ENCODE measurements at regions not wholly inside any gene's neighbourhood (a gene's known extent, or its start where the extent isn't known, plus 50 kb on each side); places are given as distances from the start of the nearest gene placed in this dataset.
"Not testable (repeated sequence)": the region's sequence is repeated elsewhere in the genome, so short reads cannot be mapped to it uniquely, and the experiment has no call there.

DNA sequence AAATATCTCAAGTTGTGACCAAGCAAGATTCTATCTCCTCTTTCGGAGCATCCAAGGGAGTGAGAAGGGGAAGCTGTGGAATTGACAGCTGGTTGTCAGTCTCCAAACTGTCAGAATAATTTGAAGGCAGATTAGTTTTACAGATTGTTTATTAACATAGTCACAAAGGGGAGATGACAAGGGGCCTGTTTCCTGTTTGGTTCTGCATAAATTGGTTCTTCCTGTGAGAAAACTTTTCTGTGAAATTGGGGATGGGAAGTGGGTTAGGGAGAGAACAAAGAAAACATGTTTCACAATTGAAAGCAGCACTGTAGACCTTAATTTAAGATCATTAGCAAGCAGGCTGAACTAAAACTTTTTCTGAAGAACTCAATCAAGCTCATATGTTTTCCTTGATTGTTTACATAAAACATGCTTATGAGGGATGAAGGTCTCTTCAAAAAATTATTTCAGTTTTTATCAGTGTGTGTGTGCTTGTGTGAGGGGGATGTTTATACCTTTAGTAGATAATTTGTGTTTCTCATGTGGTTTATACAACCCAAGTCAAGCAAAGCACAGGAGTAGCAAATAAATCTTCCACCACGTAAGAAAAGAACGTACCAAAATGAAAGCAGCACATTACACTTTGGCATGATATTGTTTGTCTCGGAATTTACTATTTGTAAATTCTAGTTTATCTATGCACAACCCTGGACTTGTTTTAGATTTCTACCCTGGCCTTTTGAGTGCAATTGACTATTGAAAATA is 604.9 kb upstream of the CDH2 start:
- no peak for DNase-seq (ENCODE audit: low read depth)

DNA sequence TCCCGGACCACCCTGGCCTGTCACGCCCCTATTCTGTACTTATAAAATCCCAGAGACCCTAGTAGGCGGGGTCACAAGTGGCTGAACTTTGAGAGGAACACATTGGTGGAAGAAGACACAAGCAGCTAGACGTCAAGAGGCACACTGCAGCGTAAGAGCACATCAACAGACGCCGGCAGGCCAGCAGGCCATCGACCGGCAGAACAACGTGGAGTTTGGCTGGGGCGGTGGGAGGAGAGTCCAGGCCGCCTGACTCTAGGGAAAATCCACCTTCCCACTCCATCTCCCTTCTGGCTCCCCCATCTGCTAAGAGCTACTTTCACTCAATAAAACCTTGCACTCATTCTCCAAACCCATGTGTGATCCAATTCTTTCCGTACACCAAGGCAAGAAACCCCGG is 601.8 kb upstream of the CDH2 start:
- DNase-seq (ENCODE audit: low read depth): no peak

DNA sequence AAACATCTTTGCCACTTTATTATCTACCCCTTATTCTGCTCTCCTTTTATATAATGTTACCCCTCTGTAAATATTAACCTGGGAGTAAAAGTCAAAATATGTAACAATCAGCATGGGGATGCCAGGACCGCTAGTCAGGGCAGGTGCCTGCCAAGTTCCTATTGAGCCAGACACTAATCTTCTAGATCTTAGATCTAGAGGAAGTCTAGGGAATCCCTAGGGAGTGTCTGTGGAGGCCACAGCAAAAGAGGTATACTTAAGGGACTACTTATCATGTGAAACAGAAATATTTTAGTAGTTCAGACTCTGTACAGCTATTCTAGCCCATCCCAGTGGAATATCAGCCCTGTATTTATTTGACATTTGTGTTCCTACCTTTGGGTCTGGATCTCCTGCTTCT is 600.8 kb upstream of the CDH2 start:
- no peak for DNase-seq (ENCODE audit: low read depth)

DNA sequence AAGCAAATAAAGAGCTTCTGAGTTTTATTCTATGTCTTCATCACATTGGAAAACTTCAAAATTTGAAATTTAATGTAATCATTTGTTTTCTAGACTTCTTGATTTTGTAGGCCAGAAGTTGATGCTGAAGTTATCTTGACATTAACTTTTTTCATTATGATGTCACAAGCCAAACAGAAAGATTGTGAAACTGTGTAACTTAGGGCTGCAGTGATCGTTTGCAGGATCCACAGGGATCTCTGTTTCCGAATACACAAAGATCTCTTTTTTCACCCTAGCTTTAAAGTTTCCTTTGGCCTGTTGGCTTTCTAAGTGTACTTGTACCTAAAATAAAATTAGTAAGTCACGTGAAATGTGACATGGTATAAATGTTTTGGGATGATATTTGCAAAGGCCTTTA is 594.9 kb upstream of the CDH2 start:
- no peak for DNase-seq (ENCODE audit: low read depth)

DNA sequence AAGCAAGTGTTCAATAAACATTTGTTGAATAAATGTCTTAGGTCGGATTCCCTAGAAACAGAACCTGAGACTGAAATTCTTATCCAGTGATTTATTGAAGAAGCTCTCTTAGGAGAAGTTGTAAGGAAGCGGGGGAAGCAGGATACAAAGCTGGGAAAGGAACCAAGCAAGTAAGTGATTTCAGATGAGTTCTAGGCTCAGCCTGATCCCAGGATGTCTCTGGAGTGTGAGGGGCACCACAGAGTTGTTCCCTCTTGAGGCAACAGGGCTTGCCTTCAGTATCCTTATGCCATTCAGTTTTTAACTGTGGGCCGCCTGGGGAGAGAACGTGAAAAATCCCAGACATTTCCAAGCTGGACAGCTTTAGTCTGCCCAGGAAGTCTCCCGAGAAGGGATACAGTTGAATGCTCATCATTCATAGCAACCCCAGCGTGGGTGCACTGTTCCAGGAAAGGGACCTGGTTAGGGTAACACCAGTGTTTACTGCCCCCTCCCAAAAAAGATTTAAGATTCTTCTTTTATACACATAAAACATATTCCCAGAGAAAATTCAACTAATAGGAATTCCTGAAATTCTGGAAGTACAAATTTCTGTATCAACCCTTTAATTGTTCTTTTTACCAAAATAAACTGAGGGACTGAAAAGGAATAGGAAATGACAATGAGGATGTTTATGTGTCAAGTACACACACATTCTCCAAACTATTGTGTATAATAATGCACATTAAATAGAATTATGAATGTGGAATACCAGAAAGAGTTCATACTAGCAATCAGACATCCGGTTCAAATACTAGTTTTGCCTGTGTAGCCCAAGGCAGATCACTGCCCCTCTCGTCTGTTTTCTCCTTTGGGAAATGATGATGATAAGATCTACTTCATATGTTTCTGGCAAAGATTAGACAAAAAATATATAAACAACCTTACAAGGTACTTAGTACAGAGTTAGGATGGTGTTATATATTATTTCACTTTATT is 592.1 kb upstream of the CDH2 start:
- DNase-seq (ENCODE audit: low read depth): no peak

DNA sequence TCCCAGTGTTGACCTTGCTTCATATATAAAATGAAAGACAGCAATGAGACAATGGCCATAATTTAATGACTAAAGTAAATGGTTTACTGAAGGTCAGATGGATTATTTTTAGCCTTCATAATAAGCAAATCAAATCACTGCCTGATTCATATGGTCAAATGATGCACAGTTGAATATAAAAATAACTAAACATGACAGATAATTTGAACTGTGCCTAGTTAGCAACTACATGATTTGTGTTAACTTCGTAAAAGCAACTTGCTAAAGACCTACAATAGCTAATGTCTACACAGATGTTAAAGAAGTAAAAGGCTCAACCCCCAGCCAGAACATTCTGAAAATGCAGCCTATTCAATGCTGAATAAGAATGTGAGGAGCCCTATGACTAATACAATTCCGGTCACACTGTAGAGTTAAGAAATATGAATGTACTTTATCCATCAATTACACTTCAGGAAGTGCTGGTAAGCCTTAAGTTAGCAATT is 590.8 kb upstream of the CDH2 start:
- DNase-seq (ENCODE audit: low read depth): peak; percentile 77

DNA sequence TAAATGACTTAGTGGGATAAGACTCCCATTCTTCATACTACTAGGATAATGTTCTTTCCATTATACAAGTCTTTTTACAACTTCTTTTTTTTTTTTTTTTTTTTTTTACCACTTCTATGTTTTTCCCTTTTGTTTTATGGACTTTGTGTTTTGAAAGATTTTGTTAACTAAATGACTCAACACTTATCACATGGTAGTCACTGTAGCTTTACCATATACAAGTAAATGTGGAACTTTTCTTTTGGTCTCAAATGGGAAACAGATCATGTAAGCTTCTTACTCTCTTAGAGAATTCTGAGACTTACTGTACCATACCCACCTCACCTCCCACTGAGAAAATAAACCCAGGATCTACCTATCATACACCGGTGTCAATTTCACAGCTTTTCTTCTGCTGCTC is 590.3 kb upstream of the CDH2 start:
- peak; percentile 20 for DNase-seq (ENCODE audit: low read depth)

DNA sequence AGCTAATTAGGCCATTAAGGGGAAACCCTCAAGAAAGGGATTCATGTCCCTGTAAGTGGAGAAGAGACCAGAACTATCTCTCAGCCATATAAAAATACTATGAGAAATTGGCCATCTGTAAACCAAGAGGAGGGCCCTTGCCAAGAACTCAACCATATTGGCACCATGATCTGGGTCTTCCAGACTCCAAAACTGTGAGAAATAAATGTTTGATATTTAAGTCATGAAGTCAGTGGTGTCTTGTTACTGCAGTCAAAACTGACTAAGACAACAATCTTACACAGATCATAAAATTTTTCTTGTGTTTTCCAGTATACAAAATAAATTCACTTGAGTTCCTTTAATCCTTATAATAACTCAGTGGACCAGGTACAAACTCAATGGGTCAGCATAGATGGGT is 589.8 kb upstream of the CDH2 start:
- no peak for DNase-seq (ENCODE audit: low read depth)

DNA sequence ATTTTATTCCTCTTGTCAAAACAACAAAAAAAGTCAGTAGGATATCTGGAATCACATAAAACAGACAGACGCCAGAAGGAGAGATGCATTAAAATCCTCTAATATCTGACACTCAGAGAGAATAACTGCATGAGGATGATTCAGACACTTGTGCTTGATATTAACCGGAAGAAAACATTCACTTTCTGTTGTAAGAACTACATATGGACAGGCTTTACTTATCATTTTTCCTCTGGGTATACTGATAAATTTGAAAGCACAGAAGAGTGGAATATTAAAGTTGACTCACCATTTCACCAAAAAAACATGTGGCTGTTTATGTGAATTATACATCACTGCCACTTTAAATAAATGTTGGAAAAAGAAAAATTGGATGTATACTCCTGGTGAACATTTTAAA is 589.1 kb upstream of the CDH2 start:
- DNase-seq (ENCODE audit: low read depth): peak; percentile 86

DNA sequence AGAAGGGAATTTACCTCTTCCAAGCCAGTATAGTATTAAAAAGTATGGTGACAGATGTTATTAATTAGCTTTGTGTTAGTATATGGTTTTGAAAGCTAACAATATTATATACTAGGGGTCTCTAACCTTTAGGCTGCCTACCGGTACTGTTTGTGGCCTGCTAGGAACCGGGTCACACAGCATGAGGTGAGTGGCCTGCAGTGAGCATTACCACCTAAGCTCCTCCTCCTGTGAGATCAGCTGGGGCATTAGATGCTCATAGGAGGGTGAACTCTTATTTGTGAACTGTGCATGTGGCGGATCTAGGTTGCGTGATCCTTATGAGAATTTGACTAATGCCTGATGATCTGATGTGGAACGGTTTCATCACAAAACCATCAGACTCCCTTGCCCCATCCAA is 583.4 kb upstream of the CDH2 start:
- DNase-seq (ENCODE audit: low read depth): no peak

DNA sequence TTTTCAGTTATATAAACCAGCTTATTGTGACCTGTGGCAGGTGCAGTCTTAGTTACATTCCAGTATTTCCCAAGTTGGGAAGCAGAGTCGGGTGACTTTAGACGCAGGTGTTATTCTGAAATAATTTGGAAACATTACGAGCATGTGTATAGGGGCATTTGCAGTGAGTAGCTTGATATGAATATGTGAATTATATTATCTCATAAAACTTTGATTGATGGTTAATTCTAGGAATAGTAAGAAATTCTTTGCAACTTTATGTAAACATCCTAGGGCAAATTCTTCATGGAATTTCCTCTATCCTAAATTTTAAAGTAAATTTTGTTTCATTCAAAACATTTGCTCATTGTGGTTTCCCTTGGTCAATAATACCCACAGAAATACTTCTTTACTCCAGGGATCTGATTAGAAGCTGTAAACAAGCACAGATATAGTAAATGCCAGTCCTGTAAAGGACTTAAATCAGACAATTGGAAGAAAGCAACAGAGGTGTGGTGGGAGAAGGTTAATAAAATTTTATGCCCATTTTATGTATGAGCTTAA is 580.6 kb upstream of the CDH2 start:
- DNase-seq (ENCODE audit: low read depth): no peak

DNA sequence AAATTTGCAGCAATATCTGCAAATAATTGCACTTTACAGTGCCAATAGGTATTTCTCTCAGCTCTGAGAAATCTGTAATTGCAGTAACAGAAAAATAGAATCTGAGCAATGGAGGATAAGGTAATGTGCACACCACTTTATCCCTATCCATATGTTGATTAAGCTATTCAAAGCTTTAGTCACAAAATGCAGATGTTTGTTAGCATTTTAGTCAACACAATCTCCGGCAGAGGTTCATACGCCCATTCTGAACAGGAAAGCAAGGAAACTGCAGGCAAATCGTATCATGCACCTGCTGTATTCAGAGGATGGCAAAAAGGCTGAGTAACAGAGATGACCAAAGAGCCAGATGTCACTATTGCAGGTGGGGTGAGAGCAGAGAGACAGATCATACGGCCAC is 566.2 kb upstream of the CDH2 start:
- no peak for DNase-seq (ENCODE audit: low read depth)

DNA sequence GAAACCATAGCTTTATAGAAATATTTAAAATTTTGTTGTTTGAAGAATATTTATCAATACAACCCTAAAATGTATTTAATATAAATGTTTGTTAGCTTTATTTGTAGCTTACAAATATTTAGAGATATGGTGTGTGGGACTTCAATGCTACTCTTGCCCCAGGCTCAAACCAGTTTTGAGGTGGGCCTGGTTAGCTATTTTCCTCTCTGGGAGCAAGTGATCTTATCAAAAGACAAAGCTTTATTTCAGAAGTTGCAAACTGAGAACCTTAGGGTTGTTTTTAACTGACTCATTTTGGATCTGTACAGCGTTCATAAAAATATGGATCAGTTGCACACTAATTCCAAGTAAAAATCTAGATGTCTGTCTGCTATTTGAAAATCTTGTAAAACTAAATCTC is 563.6 kb upstream of the CDH2 start:
- DNase-seq (ENCODE audit: low read depth): no peak

DNA sequence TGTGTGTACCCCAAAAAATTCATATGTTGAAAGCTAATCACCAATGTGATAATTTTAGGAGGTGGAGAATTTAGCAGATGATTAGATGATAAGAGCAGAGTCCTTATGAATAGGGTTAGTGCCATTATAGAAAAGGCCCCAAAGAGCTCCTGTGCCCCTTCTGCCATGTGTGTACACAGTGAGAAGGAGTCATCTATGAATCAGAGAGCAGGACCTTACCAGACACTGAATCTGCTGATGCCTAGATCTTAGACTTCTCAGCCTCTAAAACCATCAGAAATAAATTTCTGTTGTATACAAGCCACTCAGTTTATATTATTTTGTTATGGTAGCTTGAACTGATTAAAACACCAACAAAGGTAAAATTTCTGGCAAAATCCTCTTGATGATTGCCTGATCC is 560.0 kb upstream of the CDH2 start:
- DNase-seq (ENCODE audit: low read depth): no peak

DNA sequence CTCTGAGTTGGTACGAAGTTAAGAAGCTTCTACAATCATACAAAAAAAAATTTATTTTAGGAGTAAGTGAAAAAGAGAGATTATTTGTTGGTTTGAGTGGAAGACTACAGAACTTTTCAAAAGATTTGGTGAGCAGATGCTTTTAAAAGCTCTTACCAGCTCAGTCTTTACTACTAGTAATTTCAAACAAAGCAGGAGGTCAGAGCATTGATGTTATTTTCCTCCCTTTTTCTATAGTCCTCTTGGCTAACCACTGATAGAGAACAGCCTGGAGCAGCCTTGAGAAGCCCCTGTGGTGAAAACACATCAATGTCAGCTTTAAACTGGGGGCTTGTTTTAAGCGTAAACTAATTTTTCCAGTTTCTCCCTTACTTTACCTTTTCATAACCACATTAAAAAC is 559.3 kb upstream of the CDH2 start:
- peak; percentile 27 for DNase-seq (ENCODE audit: low read depth)

DNA sequence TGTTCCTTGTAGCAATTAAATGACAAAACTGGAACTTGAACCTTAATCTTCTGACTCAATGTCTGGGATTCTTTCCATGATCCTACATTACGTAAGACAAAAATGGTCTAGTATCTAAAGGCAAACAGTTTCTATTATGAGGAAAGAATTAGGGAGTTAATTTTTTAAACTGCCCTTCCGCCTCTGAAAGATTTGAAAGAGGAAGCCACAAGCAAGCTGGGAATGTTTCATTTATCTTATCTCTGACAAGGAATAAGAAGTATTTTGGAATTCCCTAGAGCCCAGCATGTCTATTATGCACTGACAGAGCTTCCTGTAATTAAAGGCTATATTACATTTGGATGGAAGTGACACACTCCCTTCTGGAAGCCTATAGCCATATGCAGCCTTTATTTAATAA is 558.8 kb upstream of the CDH2 start:
- peak; percentile 96 for DNase-seq (ENCODE audit: low read depth)

DNA sequence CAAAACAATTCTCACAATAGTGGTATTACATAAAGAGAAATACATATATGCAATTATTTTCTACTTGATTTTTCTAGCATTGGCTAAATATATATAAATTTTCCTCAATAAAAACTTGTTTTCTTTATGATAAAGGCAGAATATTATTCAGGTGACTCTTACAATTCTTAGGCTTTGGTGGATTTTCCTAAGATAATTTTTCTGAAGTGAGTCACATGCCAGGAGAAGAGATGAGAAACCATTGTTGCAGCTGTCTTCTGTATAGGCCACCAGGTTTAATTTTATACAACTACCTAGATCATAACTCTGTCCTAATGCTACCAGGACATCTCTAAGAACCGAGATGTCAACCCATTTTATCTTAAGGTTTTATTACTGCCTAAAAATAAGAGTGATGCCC is 552.4 kb upstream of the CDH2 start:
- peak; percentile 52 for DNase-seq (ENCODE audit: low read depth)

DNA sequence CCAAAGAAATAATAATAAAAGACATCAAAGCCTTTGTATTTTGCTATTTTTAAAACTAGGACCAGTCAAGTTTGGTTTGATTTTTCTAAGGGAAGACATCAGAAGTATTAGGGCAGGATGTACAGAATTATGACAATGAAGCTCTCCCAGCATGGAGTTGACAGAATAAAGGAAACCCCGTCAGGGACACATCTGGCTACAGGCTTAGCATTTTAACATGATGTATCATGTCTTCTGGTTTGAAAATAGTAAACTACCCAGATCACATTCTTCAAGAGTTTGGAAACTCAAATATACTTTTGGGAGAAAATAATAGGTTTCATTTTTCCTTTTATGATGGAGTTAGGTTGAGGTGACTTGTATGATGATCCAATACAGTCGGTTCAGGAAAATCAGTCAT is 552.0 kb upstream of the CDH2 start:
- DNase-seq (ENCODE audit: low read depth): no peak

DNA sequence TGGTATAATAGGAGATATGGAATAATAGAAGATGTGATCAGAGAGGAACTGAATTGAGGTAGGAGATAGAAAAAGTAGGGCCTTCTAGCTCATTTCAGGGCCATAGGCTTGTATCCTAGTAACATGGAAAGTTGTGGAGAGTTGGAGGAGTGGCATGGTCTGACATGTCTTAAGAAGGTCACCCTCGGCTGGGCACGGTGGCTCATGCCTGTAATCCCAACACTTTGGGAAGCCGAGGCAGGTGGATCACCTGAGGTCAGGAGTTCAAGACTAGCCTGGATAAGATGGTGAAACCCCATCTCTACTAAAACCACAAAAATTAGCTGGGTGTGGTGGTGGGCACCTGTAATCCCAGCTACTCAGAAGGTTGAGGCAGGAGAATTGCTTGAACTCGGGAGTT is 550.3 kb upstream of the CDH2 start:
- DNase-seq (ENCODE audit: low read depth): not testable (repeated sequence)

DNA sequence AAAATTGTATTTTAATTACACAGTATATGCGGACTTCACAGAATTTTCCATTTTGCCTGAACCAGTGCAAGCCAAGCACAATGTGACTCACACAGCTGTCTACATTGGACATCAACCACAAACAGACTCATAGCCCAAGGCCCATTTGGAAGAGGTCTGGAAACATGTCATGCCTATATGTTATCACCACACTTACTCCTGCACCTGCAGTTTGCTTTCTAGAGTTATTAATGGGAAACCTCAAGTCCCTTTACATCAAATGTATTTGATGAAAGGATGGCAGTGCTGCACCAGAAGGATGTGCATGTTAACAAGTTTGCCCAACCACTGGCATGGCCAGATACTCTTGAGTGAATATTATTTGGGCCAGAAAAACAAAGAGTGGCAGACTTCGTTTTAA is 548.9 kb upstream of the CDH2 start:
- DNase-seq (ENCODE audit: low read depth): peak; percentile 43

DNA sequence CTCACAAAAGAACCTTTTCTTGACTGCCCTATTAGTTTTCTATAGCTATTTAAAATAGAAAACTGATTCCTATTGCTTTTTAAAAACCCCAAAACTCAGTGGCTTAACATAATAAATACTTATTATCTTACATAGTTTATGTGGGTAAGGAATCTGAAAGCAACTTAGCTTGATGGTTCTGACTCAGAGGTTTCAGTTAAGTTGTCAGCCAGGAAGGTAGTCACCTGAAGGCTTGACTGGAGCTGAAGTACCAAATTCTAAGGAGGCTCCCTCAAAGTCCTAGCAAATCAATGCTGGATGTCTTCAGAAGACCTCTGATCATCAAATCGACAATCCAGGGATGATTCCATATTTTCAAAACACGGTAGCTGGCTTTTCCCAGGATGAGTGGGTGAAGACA is 546.6 kb upstream of the CDH2 start:
- DNase-seq (ENCODE audit: low read depth): no peak

DNA sequence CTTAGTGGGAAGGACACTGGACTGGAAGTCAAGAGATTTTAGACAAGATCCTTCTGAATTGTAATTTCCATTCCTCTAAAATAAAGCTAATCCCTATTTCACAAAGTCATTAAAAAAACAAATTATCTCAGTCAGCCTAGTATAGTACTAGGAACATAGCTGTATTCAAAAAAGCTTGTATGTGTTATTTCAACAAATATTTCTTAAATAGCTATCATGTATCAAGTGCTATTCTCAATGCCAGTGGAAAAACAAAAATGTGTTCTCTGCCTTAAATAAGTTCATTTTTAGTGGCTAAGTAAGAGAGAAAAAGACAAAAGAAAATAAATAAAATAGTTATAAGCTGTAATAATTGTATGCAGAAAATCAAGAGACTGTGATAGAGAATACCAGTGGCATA is 541.8 kb upstream of the CDH2 start:
- DNase-seq (ENCODE audit: low read depth): no peak

DNA sequence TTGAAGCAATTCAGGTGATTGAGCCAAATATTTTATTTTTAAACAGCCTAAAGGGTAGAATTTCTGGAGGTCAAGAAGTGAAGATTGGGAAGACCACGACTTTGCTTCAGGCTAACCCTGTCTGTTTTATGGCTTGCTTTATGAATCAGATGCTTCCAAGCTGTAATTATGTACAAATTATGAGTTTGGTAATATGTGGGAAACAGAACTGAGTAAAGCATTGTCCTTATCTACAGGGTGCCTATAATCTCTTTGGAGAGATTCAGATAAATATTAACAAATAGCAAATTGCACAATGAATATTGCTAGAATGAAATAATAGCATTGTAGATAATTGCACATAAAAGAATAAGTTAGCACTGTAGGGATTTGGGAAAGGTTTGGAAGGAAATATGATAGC is 539.4 kb upstream of the CDH2 start:
- peak; percentile 82 for DNase-seq (ENCODE audit: low read depth)
